ENCODE measurements at regions not wholly inside any gene's neighbourhood (a gene's known extent, or its start where the extent isn't known, plus 50 kb on each side); places are given as distances from the start of the nearest gene placed in this dataset.

- Histone ChIP-seq H3K36me3 (no peaks in the 10 kb centered on the region), H3K9me3 (no peaks in the 10 kb centered on the region), H3K27me3 (no peaks in the 10 kb centered on the region), H3K4me3 (no peak overlapping the region), H3K27ac (replicated peaks in 1 of 4) (no peak overlapping the region), H3K4me1 (peaks cover 0 to 13% (median 4%) of the 10 kb centered on the region in 4 donors)
- 72% methylated on average over 4 of the region's 4 CpGs for WGBS
- intact Hi-C loops (cut with DNase I), result no loop called here
- TF ChIP-seq EP300 (IDR thresholded peaks at IDR 0.05) (no peak), POLR2A (IDR thresholded peaks at IDR 0.05; ENCODE audit: low read depth) (no peak), CTCF (IDR thresholded peaks at IDR 0.05) (no peak), POLR2AphosphoS5 (IDR thresholded peaks at IDR 0.05) (no peak)
- no peak for DNase-seq (ENCODE audit: extremely low spot score)
These were observed 341.0 kb downstream of the MEIS1 start for GRCh38 chr2:66775730-66776422.

DNA sequence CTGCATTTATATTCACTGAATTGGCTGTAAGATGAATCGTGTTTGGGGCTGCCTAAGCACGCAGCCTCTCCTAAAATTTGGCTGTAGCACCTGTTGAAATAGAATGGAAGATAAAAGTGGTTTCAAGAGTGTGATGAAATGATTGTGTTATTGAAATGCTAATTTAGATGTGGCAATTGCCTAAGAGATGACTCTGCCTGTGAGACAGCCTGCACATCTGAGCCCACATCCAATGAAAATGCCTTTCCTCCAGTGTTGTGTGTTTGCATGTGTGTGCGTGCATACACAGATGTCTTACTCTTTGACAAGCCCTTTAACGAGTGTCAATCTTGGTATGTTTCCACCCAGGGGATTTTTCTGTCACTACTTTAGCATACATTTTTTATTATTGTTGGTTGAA lies 346.9 kb downstream of the MEIS1 start:
- Histone ChIP-seq H3K27ac (replicated peaks in 1 of 4) (no peak overlapping the region), H3K36me3 (no peaks in the 10 kb centered on the region), H3K4me3 (no peak overlapping the region), H3K27me3 (no peaks in the 10 kb centered on the region), H3K9me3 (no peaks in the 10 kb centered on the region), H3K4me1 (no peaks in the 10 kb centered on the region)
- DNase-seq (ENCODE audit: extremely low spot score), result no peak
- TF ChIP-seq POLR2AphosphoS5 (IDR thresholded peaks at IDR 0.05) (no peak), CTCF (IDR thresholded peaks at IDR 0.05) (no peak), EP300 (IDR thresholded peaks at IDR 0.05) (no peak), POLR2A (IDR thresholded peaks at IDR 0.05; ENCODE audit: low read depth) (no peak)
- 90% methylated on average over 4 of the region's 4 CpGs for WGBS
- intact Hi-C loops (cut with DNase I), result no loop called here

DNA sequence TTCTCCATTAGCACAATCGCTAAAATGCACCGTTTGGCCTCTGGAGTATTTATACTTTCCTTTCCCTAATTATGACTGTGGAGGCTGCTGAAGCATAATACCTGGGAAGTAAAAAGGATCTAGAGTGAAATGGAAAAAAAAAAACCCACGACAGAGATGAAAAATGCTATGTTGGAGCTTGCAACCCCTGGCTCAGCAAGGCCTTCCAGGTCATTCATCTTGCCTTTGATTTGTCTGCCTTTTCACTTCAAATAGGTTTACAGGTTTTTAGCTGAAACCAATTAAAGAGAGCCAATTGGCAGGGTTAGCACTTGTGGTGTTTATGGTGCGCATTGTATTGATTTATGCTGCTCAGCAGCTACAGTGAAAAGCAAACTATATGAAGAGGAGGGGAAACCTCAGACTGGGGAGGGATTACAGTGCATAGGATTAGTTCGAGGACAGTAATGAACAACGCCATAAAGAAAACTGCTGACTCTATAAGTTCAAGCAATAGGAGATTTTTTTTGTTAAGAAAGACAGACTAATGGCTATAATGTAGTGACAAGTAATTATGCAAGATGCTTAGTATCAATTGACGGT lies 347.9 kb downstream of the MEIS1 start:
- Histone ChIP-seq H3K36me3 (no peaks in the 10 kb centered on the region), H3K9me3 (no peaks in the 10 kb centered on the region), H3K4me1 (no peaks in the 10 kb centered on the region), H3K27me3 (no peaks in the 10 kb centered on the region), H3K27ac (replicated peaks in 1 of 4) (no peak overlapping the region), H3K4me3 (no peak overlapping the region)
- 93% methylated on average over 7 of the region's 7 CpGs for WGBS
- TF ChIP-seq POLR2AphosphoS5 (IDR thresholded peaks at IDR 0.05) (no peak), POLR2A (IDR thresholded peaks at IDR 0.05; ENCODE audit: low read depth) (no peak), EP300 (IDR thresholded peaks at IDR 0.05) (no peak), CTCF (IDR thresholded peaks at IDR 0.05) (no peak)
- intact Hi-C loops (cut with DNase I), result no loop called here
- no peak for DNase-seq (ENCODE audit: extremely low spot score)

DNA sequence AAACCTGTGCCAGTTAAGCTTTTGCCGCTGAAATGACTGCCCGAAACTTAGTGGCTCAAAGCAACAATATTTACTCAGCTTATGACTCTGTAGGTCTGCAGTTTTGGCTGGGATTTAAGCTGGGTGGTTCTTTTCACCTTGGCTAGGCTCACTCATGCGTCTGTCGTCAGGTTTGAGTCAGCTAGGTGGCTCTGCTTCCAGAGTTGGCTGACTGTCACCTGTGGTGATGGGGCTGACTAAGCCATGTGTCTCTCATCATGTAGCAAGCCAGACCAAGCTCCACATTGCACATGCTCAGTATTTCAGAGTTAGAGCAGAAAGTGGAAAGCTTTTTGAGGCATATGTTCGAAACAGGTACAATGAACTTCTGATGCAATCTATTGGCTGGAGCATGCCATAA lies 354.8 kb downstream of the MEIS1 start:
- TF ChIP-seq CTCF (IDR thresholded peaks at IDR 0.05) (no peak), POLR2A (IDR thresholded peaks at IDR 0.05; ENCODE audit: low read depth) (no peak), POLR2AphosphoS5 (IDR thresholded peaks at IDR 0.05) (peak; percentile 18 to 22), EP300 (IDR thresholded peaks at IDR 0.05) (no peak)
- no peak for DNase-seq (ENCODE audit: extremely low spot score)
- Histone ChIP-seq H3K27ac (replicated peaks in 1 of 4) (peak overlapping the region in 3 of 4 donors; percentile 62 to 74 (median 66)), H3K4me1 (peaks cover 0 to 33% (median 30%) of the 10 kb centered on the region in 4 donors), H3K27me3 (no peaks in the 10 kb centered on the region), H3K9me3 (no peaks in the 10 kb centered on the region), H3K4me3 (no peak overlapping the region), H3K36me3 (no peaks in the 10 kb centered on the region)
- intact Hi-C loops (cut with DNase I), result no loop called here
- 54% methylated on average over 5 of the region's 5 CpGs for WGBS

Data from esophagus muscularis mucosa (tissue), 4 donors.